GM21515 (cell line): ENCODE measurements at regions not wholly inside any gene's neighbourhood (a gene's known extent, or its start where the extent isn't known, plus 50 kb on each side); places are given as distances from the start of the nearest gene placed in this dataset.
A peak's percentile ranks its signal among the peaks of the same experiment; 100 is the strongest.
"Not testable (repeated sequence)": the region's sequence is repeated elsewhere in the genome, so short reads cannot be mapped to it uniquely, and the experiment has no call there.

Experiments
- ATAC-seq: cut with Tn5 transposase; IDR thresholded peaks from one replicate; pipeline ENCODE4 v1.9.1; 2021; ENCODE audit not compliant: unreplicated experiment

DNA sequence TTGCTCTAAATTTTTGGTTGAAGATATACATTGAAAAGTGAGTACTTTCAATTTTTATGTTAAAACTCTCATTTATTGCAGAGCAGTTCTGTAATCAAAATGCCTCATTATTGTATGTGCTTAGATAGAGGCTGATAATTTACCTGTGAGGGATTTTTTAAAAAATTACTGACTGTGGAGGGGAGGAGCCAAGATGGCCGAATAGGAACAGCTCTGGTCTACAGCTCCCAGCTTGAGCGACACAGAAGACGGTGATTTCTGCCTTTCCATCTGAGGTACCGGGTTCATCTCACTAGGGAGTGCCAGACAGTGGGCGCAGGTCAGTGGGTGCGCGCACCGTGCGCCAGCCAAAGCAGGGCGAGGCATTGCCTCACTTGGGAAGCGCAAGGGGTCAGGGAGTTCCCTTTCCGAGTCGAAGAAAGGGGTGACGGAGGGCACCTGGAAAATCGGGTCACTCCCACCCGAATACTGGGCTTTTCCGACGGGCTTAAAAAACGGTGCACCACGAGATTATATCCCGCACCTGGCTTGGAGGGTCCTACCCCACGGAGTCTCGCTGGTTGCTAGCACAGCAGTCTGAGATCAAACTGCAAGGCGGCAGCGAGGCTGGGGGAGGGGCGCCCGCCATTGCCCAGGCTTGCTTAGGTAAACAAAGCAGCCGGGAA is 89.4 kb downstream of the DDX11 start:
- ATAC-seq = not testable (repeated sequence)

DNA sequence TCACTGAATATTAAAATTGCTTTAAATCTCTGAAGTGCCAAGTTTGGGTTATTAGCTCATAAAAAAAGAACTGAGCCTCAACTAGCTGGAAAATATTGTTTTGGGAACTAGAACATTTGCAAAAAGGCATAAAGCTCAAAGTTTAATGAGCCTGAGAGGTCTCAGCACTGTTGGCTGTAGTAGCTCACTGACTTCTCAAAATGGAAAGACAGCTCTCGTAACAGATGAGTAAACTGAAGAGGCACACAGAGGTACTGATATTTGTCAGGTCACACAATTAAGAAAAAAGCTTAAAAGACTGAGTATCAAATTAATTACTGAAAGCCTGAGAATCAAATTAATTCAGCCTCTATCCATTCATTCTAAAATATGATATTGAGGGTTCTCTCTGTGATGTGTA is 100.6 kb downstream of the DDX11 start:
- ATAC-seq = not testable (repeated sequence)

DNA sequence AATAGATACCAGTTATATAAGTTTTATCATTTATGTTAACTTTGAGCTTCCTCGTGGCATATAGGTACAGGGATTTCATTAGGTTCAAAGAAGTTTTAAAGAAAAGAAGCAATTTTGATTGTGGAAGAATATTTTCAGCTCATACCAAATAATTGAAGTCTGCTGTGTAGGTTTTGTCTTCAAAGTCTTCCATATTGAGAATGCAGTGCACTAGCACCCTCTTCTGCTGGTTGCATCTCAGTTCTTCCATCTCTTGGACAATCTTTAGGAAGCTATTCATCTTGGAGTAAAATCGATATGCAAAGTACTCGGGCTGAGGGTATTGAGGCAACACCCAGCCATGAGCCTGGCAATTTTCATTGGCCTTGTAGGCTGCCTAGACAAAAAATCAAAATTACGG is 103.9 kb downstream of the DDX11 start:
- ATAC-seq = not testable (repeated sequence)

DNA sequence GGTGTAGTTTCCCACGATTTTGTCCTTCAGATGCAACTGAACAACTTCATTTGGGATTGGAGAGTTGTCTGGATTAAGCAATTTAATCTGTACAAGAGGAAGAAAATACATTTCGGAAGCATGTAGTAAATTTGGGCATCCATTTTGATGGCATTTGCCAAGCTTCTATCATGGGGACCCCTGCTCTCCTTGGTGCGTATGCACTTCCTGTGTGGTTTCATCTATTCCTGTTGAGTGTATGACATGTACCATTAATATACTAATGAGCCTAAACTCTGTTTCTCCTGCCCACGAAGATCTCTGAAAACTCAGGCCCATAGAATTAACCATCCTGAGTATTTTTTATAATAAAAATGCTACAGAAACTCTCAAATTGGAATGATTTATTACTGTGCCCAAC is 105.2 kb downstream of the DDX11 start:
- not testable (repeated sequence) for ATAC-seq

DNA sequence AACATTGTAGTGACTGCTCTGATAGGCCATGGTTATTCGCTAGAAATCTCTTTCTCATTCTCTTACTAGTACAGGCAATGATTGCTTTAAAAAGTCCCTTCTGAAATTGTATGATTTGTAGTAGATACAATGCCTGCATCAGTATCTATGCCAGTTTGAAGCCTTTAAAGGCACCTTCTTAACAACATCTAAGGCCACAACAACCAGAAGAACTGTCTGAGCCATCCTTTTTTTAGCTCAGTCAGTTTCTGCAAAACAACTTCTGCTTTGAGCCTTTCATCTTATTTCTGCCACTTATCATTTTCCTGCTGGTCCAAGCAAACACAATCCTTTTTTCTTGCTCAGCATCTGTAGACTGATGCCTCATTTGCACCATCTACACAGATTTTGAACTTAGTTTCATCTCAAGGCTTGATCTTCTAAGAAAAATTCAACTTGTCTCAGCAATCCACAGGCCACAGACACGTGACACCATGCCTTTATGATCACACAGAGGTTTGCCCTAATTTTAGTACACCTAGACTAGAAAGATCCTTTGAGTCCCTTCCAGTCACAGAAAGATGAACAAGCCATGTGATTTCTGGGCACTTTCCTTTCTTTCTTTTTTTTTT is 106.1 kb downstream of the DDX11 start:
- ATAC-seq = not testable (repeated sequence)

DNA sequence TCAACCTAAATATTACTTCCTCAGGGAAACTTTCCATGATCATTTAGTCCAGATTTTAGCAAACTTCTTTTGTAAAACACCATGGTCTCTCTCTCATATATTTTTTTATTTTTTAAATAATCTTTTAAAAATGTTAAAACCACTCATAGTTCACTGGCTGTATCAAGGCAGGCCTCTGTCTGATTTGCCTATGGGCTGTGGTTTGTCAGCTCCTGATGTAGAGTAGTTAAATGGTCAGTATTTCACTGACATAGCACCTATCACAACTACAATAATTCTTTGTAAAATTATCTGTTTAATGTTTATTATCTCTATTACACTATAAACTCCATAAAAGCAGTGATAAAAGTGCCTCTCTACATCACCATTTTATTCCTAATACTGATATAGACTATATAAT is 108.9 kb downstream of the DDX11 start:
- ATAC-seq = not testable (repeated sequence)

DNA sequence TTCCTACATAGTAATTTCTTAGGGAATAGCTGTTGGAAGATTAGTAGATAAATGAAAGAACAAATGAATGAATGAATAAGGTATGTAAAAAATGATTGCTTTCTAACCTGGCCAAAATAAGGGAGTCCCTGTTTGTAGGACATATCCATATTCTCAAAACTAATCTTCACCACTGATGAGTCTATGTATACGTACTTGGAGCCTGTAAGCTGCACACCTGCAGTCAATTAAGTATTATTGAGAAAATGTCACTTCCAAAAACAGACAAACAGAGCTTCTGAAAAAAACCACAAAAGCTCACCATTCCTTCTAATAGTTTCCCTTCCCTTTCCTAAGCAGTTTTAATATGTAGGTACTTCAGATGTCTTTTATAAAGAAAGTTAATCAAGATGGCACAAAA is 109.4 kb downstream of the DDX11 start:
- ATAC-seq = peak; percentile 49

DNA sequence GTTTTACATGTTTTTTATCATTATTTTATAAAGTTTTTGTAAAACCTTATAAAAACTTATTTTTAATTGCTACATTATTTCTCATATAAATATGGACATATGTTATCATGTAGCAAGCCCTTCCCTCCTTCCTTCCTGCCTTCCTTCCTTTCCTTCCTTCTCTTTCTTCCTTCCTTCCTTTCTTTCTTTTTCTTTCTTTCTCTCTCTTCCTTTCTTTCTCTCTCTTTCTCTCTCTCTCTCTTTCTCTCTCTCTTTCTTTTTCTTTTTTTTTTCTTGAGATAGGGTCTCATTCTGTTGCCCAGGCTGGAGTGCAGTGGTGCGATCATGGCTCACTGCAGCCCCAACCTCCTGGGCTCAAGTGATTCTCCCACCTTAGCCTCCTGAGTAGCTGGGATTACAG is 110.2 kb downstream of the DDX11 start:
- ATAC-seq = not testable (repeated sequence)

DNA sequence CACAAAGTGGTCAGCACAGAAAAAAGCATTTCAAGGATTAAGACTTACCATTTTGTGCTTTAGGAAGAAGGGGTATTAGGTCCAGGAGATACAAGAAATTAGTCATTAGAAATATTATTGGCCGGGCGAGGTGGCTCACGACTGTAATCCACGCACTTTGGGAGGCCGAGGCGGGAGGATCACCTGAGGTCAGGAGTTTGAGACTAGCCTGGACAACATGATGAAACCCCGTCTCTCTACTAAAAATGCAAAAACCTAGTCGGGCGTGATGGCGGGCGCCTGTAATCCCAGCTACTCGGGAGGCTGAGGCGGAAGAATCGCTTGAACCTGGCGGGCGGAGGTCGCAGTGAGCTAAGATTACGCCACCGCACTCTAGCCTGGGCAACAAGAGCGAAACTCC is 111.0 kb downstream of the DDX11 start:
- ATAC-seq = not testable (repeated sequence)

DNA sequence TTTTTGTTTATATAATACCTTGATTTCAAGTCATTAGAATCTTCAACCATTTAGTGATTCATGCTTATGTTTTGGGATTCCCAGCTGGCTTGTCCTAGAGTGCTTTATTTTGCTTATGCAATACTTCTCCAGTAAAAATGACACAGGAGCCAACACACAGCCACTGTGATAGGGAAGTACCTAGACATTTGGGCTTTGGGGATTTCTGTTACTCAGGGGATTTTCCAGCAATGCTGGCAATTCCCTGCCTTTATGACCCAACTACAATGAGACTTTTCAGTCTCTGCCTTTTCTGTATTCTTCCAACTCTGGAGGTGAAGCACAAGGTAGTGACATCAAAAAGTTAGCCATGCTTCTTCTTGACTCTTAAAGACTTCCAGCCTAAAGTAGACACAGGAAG is 119.0 kb downstream of the DDX11 start:
- not testable (repeated sequence) for ATAC-seq

DNA sequence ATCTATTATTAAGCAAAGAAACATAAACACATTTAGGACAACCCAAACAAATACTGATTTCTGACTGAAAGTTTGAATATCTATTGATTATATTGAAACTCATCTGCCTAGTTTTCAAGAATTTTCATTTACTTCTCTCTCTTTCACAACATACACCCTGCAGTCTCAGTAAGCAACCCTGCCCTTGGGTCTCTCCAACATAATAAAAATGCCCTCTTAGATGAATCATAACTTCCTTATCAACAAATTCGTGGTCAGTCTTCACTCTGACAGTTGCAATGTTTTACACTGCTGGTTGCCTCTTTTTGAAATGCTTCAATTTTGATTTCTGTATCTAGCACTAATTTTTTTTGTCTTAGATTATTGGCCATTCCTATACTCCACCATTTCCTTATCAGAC is 122.0 kb downstream of the DDX11 start:
- not testable (repeated sequence) for ATAC-seq

DNA sequence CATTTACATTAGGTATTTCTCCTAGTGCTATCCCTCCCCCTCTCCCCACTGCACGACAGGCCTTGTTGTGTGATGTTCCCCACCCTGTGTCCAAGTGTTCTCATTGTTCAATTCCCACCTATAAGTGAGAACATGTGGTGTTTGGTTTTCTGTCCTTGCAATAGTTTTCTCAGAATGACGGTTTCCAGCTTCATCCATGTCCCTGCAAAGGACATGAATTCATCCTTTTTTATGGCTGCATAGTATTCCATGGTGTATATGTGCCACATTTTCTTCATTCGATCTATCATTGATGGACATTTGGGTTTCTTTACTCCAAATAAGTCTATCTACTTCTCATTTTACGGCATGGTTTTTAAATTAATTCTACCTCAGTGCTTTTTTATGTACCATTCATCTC is 125.8 kb downstream of the DDX11 start:
- ATAC-seq = not testable (repeated sequence)

DNA sequence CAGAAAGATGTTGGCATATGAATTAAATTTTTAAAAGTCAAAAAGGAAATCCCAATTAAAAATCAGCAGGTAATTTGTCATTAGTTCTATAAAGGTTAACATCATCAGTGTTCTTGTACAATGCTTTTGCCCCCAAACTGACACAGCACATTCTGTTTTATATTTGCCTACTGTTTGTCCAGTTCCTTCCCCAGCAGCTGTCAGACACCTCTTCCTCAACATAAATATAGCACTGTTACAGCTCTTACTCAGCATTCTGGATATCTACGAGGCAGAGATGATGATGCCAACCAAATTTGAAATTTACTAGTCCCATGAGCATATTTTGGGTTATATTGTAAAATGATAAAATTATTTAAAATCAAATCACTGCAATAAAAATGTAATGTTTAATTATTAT is 124.6 kb downstream of the SINHCAF start:
- no peak for ATAC-seq

DNA sequence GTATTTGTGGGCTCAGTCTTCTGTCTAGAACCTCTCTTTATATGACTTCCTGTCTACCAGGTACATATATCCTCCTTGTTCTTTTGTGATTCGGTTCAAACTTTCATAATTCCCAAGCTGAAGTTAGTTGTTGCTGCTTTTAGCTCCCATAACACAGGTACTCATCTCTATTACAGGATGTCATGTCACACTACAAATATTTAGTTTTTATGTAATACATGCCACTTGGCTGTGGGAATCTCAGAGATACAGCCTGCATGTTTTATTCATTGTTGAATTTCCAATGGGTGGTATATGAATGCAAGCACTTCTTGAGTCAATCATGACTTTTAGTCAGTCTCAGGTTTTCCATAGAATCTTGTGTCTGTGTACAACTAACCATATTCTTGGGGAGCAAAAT is 122.7 kb downstream of the SINHCAF start:
- ATAC-seq = no peak

DNA sequence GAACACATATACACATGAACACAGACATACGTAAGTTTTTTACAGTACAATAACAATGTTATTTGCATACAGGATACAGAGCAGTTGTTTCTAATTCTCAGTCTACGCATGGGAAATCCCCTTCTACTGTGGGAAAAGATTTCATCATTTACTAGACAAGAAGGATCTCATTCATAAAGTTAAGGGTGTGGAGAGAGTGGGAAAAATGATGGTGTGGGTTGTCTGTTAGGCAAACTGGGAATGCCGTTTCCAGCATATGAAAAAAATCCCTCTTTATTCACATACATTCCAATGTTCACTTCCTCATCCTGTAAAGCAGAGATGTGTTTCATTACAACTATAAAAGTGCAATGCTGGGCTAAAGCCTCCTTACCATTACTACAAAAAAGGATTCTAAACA is 120.9 kb downstream of the SINHCAF start:
- peak; percentile 90 for ATAC-seq

DNA sequence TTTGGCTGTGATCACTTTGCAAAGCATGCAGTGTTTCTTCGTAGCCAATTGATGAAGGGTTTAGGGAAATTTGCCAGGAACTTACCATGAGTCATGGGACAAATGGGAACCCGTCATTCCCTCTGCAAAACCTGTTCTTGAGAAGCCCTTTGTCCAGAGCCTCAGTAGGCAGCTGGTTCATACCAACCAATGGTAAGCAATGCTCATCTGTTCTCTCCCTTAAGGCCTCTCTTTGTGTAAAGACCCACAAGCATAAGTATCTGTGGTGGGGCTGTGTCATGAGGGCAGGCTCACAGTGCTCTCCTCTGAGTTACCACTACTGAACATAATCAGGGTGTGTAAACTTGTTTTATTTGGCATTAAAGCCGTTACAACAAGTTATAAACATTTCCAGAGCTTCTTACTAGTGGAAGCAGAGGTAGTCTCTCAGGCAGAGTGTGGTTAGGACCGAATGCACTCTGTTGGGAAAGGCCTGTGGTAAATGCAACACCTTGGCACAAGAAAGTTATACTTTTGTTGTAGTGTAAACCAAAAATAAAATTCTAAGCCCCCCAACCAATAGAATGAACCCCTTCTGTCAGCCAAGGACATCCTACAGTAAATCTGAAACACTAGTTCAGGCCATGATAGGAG is 119.8 kb downstream of the SINHCAF start:
- ATAC-seq = no peak

DNA sequence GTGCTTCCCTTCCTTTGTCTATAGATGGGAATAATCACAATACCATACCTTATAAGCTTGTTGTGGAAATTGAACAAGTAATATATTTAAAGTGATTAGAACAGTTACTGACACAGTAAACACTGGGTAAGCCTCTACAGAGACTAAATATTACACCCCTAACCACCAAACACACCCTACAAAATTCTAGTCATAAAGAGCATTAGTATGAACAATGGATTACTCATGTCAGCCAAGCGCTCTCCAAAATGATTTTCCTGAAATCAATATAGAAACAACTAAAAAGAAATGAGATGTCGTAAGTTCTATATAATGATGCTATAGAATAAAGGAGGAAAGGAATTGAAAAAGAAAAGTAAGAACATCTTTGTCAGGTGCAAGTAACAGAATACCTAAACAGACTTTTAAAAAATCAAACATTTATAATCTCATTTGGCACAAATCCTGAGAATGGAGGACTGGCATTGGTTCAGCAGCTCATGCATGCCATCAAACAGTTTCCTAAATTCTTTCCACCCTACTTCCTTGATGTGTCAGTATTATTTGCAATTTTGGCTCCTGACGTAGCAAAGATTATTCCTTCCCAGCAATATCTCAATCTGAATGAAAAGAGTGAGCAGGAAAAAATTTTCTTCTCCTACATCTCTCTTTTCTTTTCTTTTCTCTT is 118.0 kb downstream of the SINHCAF start:
- ATAC-seq = no peak

DNA sequence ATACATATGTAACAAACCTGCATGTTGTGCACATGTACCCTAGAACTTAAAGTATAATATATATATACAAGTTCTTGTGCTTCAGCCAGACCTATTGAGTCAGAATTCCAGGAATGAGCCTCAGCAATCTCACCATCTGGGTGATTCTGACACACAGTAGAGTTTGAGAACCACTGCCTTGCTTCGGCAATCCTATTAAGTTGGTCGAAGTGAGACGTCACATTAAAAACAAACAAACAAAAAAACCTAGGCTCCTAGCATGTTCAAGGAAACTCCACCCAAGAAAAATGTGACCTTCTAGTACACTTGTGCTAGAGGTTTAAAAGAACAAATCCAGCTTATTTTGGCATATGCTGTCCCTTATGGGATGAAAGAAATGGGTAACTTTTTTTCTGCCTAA is 115.8 kb downstream of the SINHCAF start:
- ATAC-seq = no peak

DNA sequence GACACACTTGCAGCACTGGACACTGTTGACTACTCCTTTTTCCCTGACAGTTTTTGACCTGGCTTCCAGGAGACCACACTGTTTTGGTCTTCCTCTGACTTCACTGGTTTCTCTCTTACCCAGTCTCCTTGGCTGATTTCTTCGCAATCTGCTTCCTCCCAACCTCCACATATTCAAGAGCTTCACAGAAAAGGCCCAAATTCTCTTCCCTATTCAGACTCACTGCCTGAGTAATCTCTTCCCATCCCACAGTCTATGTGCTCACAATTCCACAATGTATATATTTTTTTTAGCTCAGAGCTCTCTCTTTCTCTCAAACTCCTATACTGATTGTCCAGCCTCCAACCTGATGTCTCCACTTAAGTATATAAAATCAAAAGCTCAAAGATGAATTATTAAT is 115.4 kb downstream of the SINHCAF start:
- no peak for ATAC-seq

DNA sequence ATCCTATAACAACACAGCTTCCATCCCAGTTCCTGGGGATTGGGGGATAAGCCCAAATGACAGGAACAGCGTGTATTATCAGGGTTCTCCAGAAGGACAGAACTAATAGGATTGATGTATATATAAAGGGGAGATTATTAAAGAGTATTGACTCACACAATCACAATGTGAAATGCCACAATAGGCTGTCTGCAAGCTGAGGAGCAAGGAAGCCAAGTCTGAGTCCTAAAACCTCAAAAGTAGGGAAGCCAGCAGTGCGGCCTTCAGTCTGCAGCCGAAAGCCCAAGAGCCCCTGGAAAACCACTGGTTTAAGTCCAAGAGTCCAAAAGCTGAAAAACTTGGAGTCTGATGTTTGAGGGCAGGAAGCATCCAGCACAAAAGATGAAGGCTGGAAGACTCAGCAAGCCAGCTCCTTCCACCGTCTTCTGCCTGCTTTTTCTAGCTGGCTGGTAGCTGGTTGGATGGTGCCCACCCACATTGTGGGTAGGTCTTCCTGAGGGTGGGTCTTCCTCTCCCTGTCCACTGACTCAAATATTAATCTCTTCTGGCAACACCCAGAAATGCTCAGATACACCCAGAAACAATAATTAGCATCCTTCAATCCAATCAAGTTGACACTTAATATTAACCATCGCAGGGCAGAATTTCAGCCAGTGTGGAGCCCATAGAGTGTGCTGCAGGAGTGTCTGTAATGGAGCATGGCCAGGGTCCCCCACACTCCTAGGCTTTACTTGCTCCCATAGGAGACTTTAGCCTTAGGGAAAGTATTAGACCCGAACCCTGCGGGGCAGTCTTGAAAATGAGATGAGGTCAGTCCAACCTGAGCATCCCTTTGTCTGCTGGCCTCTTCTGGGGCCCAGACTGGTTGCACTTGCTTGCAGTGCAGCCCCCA is 111.1 kb downstream of the SINHCAF start:
- no peak for ATAC-seq
